ENCODE measurements at regions not wholly inside any gene's neighbourhood (a gene's known extent, or its start where the extent isn't known, plus 50 kb on each side); places are given as distances from the start of the nearest gene placed in this dataset.

DNA sequence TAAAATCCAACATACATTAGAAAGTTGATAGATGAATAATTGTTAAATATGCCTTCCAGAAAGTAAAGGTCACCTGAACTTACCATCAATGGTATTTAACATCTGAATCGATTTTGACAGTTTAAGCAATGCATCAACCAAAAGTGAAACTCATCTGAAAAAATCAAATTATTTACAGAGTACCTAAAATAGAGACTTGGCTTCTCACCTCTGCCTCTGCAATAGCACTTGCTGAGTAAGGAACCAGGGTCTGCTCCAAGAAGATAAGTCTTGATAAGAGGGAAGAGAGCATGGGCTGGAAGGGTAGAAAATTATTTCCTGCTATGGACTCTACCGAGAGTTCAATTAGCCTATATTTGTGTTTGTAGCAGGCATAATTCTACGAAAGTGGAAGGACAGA is 868.3 kb downstream of the STIM2 start:
- in situ Hi-C loops (cut with HindIII; ENCODE audit: low sequenced_read_pairs) = no loop called here
- TF ChIP-seq, protein P1, sequence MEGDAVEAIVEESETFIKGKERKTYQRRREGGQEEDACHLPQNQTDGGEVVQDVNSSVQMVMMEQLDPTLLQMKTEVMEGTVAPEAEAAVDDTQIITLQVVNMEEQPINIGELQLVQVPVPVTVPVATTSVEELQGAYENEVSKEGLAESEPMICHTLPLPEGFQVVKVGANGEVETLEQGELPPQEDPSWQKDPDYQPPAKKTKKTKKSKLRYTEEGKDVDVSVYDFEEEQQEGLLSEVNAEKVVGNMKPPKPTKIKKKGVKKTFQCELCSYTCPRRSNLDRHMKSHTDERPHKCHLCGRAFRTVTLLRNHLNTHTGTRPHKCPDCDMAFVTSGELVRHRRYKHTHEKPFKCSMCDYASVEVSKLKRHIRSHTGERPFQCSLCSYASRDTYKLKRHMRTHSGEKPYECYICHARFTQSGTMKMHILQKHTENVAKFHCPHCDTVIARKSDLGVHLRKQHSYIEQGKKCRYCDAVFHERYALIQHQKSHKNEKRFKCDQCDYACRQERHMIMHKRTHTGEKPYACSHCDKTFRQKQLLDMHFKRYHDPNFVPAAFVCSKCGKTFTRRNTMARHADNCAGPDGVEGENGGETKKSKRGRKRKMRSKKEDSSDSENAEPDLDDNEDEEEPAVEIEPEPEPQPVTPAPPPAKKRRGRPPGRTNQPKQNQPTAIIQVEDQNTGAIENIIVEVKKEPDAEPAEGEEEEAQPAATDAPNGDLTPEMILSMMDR (IDR thresholded peaks at IDR 0.05; ENCODE audit: low read depth, low read length, missing control alignments) = no peak
- DNase-seq (ENCODE audit: low read depth) = no peak
- H3K4me3 ChIP-seq (ENCODE audit: low read depth, low read length) = no peak overlapping the region

DNA sequence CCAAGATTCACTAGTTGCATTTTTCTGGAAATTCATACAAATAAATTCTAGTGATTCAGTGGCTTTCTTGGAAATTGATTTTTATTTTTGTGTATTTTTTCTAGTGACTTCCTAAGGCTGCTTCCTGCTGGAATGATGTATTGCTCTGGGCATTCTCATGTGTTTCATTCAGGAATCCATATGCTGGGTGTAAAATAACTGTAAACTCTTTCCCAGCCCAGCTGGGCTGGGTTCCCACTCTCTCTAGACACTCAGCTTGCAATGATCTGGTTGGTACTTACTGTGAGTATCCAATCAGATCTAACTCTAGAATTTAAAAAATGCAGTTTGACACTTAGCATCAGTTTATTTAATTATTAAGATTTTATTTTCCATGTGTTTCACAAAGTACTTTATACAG is 882.2 kb downstream of the STIM2 start:
- in situ Hi-C loops (cut with HindIII; ENCODE audit: low sequenced_read_pairs) = no loop called here
- no peak for DNase-seq (ENCODE audit: low read depth)
- H3K4me3 ChIP-seq (ENCODE audit: low read depth, low read length) = no peak overlapping the region
- TF ChIP-seq, protein P1 (IDR thresholded peaks at IDR 0.05; ENCODE audit: low read depth, low read length, missing control alignments) = no peak

DNA sequence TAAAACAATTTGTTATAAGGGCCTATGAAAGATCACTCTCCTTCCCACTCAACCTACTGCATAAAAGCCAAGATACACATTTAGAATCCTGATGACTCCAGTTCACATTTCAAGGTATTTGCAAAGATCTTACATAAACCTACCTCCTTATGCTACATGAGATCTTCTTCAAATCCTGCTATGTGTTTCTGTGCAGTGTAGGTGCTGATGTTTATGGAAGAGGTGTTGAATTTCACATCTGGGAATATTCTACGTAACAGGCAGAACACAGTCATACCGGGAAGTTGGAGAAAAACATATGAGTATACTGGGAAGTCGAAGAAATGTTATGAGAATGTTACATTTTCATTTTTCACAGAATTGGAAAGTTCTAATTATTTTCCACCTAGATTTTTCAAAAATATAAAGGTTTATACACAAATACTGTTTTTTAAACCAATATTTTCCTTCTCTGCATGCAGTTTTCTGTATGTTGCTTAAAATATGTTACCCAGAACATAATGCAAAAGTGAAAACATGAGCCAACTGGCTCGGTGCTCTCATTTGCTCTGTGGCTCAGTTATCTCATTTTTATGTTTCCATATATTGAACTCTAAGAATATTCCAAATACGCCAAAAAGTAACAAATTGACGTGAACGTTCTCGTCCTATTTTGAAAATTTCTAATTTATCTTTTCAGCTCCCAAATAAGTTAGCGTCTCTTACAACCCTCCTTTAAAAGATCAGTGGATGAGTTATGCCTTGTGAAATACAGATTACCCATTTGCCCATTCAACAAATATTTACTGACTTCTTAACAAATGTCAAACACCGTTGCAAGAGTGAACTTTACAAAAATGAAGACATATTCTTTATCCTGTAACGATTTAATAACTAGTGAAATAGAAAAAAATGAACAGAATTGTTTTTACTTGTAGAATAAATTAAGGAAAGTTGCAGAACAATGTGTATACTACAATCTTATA is 899.3 kb downstream of the STIM2 start:
- H3K4me3 ChIP-seq (ENCODE audit: low read depth, low read length) = no peak overlapping the region
- TF ChIP-seq, protein P1 (IDR thresholded peaks at IDR 0.05; ENCODE audit: low read depth, low read length, missing control alignments) = no peak
- in situ Hi-C loops (cut with HindIII; ENCODE audit: low sequenced_read_pairs) = no loop called here
- DNase-seq (ENCODE audit: low read depth) = no peak

DNA sequence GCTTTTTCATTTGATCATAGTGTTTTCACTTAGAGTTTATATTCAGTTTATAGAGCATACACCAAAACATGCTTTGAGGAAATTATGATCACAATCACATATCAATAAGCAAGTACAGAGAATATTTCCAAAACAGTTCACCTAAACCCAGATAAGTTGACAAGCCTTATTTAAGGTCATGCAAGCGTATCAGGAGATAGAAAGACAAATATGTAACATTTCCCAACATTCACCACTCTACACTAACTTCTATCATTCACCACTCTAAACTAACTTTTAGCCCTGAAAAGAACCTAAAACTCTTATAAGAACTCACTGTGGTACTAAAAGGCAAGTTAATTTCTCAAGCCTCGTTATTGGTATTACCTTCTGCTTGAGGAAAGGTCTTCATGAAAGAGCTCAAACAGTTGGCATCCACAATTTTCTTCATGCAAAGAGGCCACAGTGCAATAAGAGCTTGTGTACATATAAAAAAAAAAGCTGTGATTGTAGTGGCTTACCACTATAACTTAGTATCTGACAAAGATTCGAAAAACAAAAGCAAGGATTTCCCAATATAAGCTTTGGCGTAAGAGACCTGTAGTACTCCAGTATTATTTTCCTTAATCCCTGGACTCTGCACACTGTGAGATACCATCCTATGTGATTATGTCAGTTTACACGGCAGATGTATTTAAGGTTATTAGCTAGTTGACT is 903.3 kb downstream of the STIM2 start:
- H3K4me3 ChIP-seq (ENCODE audit: low read depth, low read length) = no peak overlapping the region
- TF ChIP-seq, protein P1 (IDR thresholded peaks at IDR 0.05; ENCODE audit: low read depth, low read length, missing control alignments) = no peak
- in situ Hi-C loops (cut with HindIII; ENCODE audit: low sequenced_read_pairs) = no loop called here
- DNase-seq (ENCODE audit: low read depth) = no peak

DNA sequence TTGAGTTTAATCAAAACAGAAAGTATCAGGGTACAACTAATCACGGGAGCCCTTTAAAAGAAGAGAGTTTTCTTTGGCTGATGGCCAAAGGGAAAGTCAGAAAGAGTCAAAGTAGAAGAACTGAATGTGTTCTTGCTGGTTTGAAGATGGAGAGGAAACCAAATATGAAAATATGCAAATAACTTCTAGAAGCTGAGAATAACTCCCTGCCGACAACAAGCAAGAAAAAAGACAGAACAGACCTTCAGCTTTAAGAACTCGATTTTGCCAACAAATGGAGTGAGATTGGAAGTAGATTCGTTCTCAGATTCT is 903.8 kb downstream of the STIM2 start:
- DNase-seq (ENCODE audit: low read depth) = no peak
- TF ChIP-seq, protein P1 (IDR thresholded peaks at IDR 0.05; ENCODE audit: low read depth, low read length, missing control alignments) = no peak
- H3K4me3 ChIP-seq (ENCODE audit: low read depth, low read length) = no peak overlapping the region
- in situ Hi-C loops (cut with HindIII; ENCODE audit: low sequenced_read_pairs) = no loop called here

DNA sequence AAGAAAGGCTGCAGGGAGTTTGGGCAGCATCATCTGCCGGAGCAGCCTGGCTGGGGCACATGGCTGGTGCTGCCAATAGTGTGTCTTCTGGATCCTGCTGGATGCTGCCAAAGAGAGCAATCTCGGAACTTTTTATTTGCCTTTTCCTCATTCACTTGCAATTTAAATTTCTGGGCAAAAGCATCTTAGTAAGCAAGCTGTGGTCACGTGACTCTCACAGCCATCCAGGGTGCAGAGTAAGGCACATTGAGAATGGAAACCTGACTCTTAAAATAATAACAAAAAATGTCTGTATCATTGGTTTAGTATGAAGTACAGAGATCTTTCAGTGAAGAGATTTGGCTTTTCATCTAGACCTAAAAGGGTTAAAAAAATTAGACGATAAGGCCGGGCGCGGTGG is 910.3 kb downstream of the STIM2 start:
- no peak for DNase-seq (ENCODE audit: low read depth)
- in situ Hi-C loops (cut with HindIII; ENCODE audit: low sequenced_read_pairs) = no loop called here
- H3K4me3 ChIP-seq (ENCODE audit: low read depth, low read length) = no peak overlapping the region
- TF ChIP-seq, protein P1 (IDR thresholded peaks at IDR 0.05; ENCODE audit: low read depth, low read length, missing control alignments) = no peak

All from astrocyte of the cerebellum (primary cell).